ENCODE measurements at regions not wholly inside any gene's neighbourhood (a gene's known extent, or its start where the extent isn't known, plus 50 kb on each side); places are given as distances from the start of the nearest gene placed in this dataset.

GRCh38 chr22:49721211-49721763 is 106.4 kb downstream of the BRD1 start:
- no peak overlapping the region for H3K4me3 ChIP-seq (ENCODE audit: low read length)
- no peak for DNase-seq (ENCODE audit: low read depth, low spot score)

DNA sequence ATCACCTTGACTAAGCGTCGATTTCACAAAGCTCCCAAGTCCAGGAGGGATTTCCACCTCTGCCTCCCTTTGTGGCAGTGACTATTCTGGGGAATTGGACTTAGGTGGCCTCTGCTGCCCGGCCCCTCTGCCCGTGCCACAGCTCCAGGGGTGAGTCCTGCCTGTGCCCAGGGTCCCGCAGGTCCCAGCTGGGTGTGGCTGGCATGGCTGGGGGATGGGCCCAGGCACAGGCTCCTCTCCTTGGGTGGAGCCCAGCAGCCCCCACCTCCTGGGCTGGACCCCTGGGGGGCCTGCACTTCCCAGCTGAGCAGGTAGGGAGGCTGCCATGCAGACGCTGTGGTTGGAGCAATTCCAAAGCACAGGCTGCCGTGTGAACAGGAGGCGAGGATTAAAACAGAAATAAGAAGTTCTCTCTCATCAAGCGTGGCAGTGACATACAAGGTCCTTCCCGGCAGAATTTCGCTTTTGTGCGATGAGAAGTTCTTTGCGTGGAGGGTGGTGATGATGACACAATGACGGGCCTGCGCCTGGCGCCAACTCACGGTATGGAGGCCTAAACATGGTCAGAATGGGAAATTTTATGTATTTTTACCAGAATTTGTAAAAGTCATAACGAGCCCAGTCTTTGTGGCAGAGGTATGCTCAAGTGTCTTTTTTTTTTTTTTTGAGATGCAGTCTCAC is 107.3 kb downstream of the BRD1 start:
- DNase-seq (ENCODE audit: low read depth, low spot score): no peak
- H3K4me3 ChIP-seq (ENCODE audit: low read length): no peak overlapping the region

GRCh38 chr22:49719046-49719445 is 108.6 kb downstream of the BRD1 start:
- DNase-seq (ENCODE audit: low read depth, low spot score): no peak
- H3K4me3 ChIP-seq (ENCODE audit: low read length): no peak overlapping the region

- DNase-seq (ENCODE audit: low read depth, low spot score): no peak
- no peak overlapping the region for H3K4me3 ChIP-seq (ENCODE audit: low read length)
These were observed 109.3 kb downstream of the BRD1 start for GRCh38 chr22:49718396-49718795.

DNA sequence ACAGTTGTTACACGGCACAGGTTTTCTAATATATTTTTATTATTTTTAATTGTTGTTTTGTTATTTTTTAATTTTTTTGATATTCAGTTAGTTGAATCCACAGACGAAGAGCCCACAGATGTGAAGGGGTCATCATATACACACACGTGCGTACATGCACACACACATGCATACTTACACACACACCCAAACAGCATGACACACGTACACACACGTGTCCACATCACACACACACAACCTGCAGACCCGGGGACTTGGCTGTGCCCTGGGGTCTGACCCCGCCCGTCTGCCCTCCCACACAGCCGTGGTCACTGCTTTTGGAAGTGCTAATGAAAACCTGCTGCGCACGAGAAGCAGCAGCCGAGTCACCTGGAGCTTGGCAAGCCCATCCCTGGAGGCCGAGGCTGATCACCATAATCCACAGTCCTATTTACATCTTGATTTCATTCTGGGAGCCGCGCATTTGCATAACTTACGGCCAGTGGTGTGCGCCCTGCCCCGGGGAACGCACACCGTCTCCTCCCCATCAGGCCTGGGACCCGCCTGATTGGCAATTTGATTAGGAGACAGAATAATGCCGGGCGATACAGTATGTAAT is 110.3 kb downstream of the BRD1 start:
- no peak for DNase-seq (ENCODE audit: low read depth, low spot score)
- no peak overlapping the region for H3K4me3 ChIP-seq (ENCODE audit: low read length)

DNA sequence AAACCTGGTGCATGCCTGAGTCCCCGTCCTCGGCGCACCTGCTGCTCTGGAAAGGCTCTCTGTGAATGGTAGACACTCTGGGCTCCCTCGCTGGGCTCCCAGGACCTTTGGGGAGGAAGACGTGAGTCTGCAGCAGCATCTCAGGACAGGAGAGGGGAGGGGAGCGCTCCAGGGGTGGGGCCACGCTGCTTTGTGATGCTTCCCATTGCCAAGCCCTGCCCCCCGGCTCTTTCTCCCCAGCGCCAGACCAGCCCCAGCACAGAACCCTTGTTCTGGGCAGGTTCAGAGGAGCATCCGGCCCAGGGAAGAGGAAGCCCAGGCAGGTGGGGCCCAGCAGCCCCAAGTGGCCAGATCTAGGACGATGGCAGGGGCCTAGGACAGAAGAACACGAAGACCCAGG is 111.2 kb downstream of the BRD1 start:
- H3K4me3 ChIP-seq (ENCODE audit: low read length): no peak overlapping the region
- no peak for DNase-seq (ENCODE audit: low read depth, low spot score)

- no peak for DNase-seq (ENCODE audit: low read depth, low spot score)
- H3K4me3 ChIP-seq (ENCODE audit: low read length): no peak overlapping the region
These were observed 112.2 kb downstream of the BRD1 start for GRCh38 chr22:49715450-49715849.

- DNase-seq (ENCODE audit: low read depth, low spot score): no peak
- H3K4me3 ChIP-seq (ENCODE audit: low read length): no peak overlapping the region
These were observed 114.7 kb downstream of the BRD1 start for GRCh38 chr22:49713003-49713402.

GRCh38 chr22:49712195-49712791 is 115.4 kb downstream of the BRD1 start:
- no peak for DNase-seq (ENCODE audit: low read depth, low spot score)

DNA sequence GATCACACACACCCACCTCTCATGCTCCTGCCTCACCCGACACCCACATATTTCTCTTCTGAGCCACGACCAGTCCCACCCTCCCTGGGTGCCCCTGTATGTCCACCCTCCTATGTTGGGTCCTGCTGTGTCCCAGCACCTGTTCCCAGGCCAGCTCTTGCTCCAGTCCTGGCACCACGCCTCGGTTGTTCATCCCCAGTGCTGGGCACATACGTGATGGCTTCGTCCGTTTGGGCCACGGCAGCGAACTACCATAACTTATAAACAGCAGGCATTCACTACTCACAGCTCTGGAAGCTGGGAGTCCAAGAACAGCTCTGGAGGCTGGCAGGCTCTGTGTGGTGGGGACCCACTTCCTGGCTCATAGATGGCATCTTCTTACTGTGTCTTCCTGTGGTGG is 116.9 kb downstream of the BRD1 start:
- DNase-seq (ENCODE audit: low read depth, low spot score): no peak
- H3K4me3 ChIP-seq (ENCODE audit: low read length): no peak overlapping the region

More at GRCh38 chr22:49712195-49712791, 115.4 kb downstream of the BRD1 start:
- H3K4me3 ChIP-seq (ENCODE audit: low read length): no peak overlapping the region

GRCh38 chr22:49709464-49709863 is 118.2 kb downstream of the BRD1 start:
- no peak overlapping the region for H3K4me3 ChIP-seq (ENCODE audit: low read length)
- no peak for DNase-seq (ENCODE audit: low read depth, low spot score)

GRCh38 chr22:49705972-49706352 is 121.7 kb downstream of the BRD1 start:
- H3K4me3 ChIP-seq (ENCODE audit: low read length): no peak overlapping the region
- no peak for DNase-seq (ENCODE audit: low read depth, low spot score)

DNA sequence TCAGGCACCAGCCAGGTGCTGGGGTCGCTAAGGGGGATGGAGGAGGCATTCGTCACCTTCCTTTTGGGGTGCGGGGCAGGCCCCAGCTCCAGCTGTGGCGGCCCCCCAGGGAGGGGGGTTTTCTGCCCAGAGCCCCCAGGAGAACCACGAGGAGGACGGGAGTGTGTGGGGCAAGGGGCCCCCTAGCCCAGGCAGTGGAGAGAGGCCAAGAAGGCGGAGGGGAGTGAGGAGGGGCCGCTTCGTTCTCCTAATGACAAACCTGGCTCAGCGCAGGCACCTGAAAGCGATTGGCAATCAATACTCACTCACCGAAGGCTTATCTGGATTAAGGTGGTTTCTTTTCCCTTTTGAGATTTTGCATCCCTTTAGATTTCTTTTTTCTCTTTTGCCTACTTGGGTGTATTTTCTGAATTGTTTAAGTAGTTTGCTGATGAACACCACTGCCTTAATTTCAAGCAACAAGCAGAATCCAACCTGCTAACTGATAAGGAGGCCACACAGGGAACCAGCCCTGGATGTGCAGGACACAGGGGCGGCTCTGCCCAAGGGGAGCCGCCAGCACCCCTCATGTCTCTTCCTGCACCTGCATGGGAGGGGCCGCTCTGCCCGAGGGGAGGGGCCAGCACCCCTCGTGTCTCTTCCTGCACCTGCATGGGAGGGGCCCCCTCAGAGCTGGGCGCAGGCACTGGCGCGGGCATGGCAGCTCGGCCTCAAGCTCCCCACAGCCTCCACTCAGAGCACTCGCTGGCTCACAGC is 122.3 kb downstream of the BRD1 start:
- no peak overlapping the region for H3K4me3 ChIP-seq (ENCODE audit: low read length)
- no peak for DNase-seq (ENCODE audit: low read depth, low spot score)

DNA sequence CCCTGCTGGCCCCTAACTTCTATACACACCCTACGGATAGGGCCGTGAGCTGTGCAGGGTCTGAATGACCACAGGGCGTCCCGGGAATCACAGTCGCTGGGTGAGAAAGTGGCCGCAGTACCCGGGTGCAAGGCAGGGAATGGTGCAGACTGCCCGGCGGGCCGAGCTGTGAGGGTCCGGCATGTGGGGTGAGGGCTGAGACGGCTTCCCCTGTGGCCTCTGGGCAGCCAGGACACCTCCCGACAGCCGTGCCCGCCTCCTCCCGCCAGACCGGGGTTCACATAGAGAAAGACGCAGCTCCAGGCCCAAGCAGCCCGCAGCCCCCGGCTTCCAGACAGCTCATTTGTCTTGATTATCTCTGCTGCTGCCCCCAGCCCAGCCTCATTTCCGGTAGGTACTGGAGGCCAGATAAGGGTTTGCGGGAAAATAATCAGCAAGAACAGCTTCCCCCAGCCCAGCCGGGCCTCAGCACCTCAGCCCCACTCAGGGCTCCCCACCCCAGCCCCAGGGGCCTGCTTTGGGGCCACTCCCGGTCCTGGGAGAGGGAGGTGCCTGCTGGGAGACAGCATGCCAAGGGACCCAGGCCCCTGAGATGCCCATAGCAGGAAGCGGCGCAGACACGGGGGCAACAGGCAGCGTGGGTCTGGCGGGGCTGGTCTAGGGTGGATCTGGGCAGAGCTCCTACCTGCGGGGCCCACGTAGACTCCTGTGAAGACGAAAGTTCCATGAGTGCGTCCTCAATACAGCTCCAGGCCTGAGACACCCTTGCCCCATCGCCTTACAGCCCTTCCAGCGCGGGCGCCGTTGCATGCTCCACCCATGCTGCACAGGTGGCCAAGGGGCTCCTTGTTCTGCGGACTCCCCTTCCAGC is 123.1 kb downstream of the BRD1 start:
- no peak for DNase-seq (ENCODE audit: low read depth, low spot score)

DNA sequence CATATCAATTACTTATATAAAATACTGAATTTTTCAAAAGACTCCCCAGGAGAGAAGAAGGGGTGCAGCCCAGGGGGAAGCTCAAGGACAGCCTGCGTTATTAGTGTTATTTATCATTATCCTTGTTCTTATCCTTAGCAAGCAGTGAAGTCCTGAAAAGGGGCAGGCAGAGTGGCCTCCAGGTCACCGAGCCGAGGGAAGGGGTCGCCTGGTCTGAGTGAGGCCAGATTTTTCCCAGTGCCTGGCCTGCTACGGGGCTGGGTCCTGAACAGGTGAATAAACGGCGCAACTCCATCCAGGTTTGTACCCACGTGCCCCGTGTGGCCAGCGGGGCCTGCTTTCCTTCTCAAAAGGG is 123.7 kb downstream of the BRD1 start:
- DNase-seq (ENCODE audit: low read depth, low spot score): no peak
- no peak overlapping the region for H3K4me3 ChIP-seq (ENCODE audit: low read length)

More for the DNA sequence above, 123.1 kb downstream of the BRD1 start:
- H3K4me3 ChIP-seq (ENCODE audit: low read length): no peak overlapping the region

GRCh38 chr22:49703505-49703904 is 124.2 kb downstream of the BRD1 start:
- DNase-seq (ENCODE audit: low read depth, low spot score): no peak
- no peak overlapping the region for H3K4me3 ChIP-seq (ENCODE audit: low read length)

DNA sequence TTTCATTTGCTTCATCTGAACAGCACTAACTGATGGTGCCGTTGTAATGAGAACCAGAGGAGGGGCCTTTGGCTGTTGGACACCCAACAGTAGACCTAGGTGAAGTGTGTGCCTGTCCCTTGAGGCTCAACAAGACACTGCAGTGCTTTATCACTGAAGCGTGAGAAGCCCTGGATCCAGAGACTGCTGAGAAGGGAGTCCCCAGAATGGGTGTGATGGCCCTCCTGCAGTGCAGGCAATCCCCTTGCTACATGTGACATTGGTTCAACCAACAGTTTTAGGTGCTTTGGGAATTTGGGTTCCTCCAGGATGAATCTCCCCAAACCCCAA is 125.6 kb downstream of the BRD1 start:
- H3K4me3 ChIP-seq (ENCODE audit: low read length): no peak overlapping the region
- DNase-seq (ENCODE audit: low read depth, low spot score): no peak

GRCh38 chr22:49701380-49702067 is 126.1 kb downstream of the BRD1 start:
- no peak overlapping the region for H3K4me3 ChIP-seq (ENCODE audit: low read length)

More at GRCh38 chr22:49701380-49702067, 126.1 kb downstream of the BRD1 start:
- no peak for DNase-seq (ENCODE audit: low read depth, low spot score)

Data from Jurkat, Clone E6-1 (cell line).